Raji (cell line): ENCODE measurements at regions not wholly inside any gene's neighbourhood (a gene's known extent, or its start where the extent isn't known, plus 50 kb on each side); places are given as distances from the start of the nearest gene placed in this dataset.

ENCODE experiments used
- POLR2A ChIP-seq: IDR thresholded peaks from 2 replicates; pipeline ENCODE4 v1.6.1; 2011; ENCODE audit warnings: low read depth, low read length, control low read depth; ENCODE audit not compliant: insufficient read depth

DNA sequence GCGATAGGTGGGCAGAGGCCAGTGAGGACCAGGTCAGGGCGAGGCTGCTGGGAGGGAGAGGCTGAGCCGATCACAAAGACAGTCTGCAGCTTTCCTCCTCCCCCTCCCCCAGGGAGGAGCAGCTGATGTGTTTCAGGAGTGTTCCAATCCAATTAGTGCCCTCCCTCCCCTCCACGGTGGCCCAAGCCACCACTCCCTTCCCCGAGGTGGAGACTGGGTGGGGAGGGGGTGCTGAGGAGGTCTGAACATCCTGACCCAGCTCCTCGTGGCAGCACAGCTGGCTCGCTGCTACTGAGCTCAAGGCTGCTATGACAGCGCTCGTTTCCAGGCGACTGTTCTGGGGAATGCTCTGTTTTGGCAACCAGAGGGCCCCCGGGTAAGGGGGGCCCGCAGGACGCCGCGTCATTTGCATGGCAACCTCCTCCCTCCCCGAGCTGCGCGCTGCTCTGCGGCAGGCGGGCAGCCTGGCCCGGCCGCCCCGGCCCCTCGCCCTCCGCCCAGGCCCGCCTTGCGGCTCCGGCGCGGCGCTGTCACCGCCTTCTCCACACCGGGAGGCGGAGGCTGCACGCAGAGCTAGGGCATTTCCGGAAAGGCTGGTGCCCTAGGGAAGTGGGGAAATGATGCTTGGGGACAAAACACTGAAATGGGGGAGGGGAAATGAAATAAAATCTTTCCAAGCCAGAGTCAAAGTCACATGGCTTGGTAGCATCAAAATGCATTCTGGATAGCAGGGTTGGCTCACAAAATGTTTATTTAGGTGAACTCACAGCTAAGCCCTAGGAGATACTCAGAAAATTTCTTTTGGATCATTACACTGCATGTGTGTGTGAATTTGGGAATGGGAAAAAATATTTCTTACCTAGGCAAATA is 67.4 kb upstream of the PIM1 start:
- TF ChIP-seq POLR2A: peak; percentile 81

DNA sequence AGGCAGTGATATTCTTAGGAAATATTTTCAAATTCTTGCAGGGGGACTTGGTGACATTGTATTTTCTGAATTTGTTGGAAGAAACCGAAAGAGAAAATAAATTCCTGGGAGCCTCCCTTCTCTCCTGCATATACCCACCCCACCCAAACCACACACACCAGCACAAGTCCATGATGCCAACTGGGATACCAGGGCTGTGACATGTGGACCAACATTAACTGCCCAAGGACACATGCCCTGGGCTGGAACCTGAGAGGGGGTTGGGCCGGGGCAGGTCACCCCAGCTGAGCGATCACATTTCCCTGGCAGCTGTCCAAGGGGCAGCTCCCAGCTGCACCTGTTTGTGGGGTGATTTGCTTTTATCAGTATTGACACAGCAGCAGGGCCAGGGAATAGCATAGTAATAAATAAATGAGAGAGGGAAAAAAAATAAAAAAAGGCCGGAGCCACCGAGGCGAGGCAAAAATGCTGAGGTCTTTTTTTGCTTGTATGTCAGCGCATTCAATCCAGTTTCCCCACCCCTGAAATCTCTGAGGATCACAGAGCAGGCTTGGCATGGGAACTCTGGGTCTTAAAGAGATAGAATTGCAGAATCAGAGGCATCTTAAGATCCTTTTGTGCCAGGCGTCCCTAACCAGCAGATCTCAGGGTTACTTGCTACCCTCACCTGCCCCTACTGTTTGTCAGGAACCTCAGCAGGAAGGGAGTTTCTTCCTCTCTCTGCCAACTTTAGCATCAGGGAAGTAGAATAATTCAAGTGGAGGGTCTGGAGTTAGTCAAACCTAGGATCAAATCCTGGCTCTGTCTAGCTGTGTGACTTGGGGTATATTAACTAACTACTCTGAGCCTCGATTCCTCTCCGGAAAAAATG is 66.5 kb upstream of the PIM1 start:
- no peak; the same call in 1 of the 2 replicates for TF ChIP-seq POLR2A

DNA sequence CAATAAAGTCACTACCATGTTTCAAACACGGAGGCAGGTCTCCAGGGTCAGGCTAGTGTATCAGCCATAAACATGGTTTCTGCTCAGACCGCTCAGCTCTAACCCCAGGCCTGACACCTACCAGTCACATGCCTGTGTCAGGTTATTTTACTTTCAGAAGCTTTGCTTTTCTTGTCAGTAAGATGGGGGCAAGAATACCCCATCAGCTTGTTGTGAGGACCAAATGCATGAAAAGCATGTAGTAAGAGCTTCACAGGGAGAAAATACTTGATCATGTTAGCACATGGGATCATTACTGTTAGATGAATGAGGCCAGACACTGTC is 65.2 kb upstream of the PIM1 start:
- no peak for TF ChIP-seq POLR2A

DNA sequence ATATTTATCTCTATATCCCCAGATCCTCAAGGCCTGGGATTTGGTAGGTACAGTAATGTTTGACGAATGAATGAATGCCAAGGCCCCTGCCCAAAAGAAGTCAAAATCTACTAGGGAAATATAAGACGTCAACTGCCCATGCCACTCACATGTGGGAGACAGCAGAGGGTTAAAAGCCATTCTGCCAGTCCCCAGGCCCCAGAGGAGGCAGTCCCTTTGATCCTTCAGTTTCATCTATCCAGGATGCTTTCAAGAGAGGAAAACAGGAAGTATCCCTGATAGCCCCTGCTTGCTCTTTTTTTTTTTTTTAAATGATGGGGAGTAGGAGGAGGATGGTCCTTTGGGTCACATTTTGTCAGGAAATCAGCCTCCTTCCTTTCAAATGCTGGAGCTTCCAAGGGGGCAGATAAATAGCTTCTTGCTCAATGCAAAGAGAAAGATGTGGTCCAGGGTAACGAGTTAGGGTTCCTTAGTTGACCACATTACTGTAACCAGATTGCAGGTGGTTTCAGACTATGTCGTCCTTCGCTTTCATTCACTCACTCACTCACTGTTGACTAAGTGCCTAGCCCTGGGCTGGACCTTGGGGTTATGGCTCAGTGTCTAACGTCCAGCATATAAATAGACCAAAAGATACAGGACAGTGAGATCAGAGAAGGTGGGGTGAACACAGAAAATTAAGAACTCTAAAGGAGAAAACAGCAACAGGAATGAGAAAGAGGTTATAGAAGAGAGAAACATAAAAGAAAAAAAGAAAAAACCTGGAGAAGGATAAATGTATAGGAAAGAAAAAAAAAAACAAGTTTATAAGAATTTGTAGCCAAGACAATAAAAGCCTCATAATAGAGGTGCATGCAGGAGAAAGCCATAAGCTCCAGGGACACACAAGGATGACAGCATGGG is 64.6 kb upstream of the PIM1 start:
- TF ChIP-seq POLR2A: no peak

DNA sequence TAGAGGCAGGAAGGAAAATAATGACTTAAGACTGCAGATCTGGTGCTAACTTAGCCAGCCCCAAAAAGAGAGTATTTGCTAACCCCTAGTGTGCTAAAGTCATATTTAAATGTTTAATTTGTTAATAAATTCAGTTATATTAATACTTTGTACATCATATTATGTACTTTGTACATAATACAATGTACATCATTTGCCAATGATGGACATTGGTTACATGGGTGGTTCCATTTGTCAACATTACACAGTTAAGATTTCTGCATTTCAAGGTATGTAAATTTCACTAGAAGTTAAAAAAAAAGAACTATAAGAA is 63.9 kb upstream of the PIM1 start:
- no peak for TF ChIP-seq POLR2A

DNA sequence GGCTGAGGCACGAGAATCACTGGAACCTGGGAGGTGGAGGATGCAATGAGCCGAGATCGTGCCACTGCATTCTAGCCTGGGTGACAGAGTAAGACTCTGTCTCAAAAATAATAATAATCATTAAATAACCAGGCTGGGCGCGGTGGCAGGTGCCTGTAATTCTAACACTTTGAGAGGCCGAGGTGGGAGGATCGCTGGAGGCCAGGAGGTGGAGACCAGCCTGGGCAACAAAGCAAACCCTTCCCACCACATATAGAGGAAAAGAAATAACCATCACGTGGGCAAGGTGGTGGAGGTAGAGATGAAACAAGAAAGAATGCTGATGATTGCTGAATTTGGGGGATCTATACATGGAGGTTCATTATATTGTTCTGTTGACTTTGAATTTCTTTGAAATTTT is 63.4 kb upstream of the PIM1 start:
- no peak for TF ChIP-seq POLR2A

DNA sequence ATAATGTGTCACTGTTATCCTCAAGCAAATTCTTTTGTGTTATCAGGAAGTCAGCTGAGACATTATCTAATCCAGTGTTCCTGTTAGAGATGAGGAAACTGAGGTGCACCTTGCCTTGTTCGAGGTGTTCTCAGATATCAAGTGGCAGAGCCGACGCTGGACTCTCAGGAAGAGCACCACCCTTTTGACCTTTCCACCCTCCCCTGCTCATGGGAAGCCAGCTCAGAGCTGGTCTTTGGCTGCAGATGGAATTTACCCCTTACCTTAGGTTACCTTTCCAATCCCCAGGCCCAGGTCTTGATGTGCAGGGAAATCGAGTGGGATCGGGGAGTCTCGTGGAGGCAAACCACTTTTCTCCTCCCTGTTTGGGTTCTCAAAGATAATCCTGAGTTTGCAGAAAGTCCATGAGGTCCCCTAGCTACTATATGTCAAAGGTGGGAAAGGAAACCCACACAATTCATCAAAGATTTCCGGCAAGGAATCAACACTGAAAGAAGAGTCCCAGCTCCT is 62.9 kb upstream of the PIM1 start:
- TF ChIP-seq POLR2A: no peak

DNA sequence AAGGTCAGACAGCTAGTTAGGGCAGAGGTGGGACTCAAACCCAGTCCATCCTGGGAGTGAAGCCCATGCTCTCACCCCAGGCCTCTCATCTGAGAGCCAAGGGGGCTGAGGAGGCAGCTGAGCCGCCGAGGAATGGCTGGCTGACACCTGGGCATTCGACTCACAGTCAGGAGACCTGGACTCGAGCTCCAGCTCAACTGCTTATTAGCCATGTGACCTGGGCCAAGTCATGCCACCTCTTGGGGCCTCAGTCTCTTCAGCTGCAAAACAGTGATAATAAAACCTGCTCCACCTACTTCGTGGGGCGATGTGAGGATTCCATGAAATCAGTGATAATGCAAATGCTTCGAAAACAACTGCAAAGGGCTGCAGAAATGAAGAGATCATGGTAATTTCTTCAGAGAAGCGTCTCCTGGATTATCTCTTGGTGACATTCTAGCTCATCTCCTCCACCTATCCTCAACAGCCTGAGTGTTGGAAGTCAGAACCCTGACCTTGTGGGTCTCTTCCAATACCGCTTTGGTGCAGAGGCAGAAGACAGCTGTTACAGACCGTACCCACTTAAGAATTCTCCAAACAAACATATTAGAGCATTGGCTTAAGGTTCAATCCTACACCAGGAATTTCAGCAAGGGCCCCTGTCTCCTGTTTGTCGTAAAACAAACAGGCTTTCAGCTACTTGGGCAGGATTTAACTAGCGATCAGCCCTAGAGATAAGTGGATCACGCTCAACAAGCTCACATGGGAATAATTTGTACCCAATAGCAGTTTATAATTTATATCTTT is 60.0 kb upstream of the PIM1 start:
- TF ChIP-seq POLR2A: no peak

DNA sequence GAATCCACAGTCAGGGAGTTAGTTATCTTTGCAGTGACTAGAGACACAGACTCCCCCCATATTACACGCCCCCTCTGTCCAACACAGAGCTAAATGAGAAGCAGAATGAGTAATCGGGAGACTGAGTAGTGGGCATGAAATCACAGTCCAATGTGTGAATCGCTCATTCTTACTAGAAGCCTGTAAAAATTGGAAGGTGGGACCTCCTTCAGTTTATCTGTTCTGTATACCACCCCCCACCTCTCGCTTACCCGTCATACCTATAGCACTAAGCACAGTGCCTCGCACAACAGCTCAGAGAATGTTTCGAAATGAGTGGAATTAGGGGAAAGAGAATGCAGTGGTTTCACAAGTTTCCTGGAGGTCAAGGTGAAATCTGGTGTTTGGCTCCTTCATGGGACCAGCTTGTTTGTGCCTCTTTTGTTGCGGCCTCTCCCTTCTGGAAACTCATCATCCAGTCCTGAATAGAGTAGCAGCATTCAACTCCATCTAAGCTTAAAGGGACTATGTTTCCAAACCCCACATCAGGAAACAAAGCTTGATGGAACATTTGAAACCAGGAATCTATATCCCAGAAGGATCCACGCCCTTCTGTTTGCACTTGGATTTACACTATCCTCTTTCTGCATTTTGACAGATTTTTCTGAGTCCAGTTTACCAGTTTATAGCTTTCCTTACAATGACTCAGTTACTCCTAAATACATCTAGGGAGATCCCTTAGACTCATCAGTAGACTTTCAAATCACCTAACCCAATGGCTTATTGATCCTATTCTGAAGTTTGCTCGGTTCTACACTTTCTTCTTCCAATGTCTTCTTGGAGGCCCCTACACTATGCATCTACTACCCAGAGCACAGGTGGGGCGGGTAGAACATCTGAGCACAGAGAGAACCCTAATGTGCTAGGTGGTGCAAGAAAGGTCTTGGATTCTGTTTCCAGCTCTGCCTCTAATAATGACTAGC is 59.2 kb upstream of the PIM1 start:
- no peak for TF ChIP-seq POLR2A

DNA sequence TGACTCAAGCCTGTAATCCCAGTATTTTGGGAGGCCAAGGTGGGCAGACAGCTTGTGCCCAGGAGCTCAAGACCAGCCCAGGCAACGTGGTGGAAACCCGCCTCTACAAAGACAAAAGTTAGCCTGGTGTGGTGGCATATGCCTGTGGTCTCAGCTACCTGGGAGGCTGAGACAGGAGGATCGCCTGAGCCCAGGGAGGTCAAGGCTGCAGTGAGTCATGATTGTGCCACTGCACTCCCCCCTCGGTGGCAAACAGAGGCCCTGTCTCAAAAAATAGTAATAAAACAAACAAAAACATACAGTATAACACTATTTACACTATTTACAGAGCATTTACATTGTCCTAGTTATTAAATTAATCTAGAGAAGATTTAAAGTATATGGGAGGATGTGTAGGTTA is 56.0 kb upstream of the PIM1 start:
- no peak for TF ChIP-seq POLR2A

DNA sequence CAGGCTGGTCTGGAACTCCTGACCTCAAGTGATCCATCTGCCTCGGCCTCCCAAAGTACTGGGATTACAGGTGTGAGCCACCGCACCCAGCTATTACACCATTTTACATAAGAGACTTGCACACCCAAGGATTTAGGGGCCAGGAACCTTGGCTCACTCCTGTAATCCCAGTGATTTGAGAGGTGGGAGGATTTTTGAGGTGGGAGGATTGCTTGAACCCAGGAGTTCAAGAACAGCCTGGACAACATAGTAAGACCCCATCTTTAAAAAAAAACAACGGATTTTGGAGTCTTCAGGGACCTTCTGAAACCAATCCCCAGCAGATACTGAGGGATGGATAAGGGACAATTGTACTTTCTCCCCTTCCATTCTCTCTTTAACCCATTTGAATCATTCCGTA is 55.3 kb upstream of the PIM1 start:
- TF ChIP-seq POLR2A: no peak

DNA sequence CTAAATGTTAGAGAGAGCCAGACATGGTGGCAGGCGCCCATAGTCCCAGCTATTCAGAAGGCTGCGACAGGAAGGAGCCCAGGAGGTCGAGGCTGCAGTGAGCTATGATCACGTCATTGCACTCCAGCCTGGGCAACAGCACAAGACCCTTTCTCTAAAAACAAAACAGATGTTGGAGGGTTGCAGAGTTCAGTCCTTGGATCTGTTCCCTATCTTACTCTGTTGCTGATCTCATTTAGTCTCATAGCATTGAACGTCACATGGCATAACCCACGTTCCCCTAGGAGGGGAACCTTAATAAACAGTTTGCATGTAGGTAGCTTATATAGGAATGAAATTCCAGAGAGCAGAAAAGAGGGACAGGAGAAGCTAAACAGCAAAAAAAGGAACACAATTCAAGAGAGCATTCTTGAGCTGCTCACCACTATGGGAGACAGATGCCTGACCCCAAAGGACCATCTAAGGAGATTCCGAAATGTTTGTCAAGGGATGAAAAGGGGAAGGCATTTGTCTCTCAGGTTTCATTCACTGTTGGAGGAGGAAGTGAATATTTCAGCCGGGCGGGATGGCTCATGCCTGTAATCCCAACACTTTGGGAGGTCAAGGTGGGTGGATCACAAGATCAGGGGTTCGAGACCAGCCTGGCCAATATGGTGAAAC is 54.6 kb upstream of the PIM1 start:
- no peak for TF ChIP-seq POLR2A

DNA sequence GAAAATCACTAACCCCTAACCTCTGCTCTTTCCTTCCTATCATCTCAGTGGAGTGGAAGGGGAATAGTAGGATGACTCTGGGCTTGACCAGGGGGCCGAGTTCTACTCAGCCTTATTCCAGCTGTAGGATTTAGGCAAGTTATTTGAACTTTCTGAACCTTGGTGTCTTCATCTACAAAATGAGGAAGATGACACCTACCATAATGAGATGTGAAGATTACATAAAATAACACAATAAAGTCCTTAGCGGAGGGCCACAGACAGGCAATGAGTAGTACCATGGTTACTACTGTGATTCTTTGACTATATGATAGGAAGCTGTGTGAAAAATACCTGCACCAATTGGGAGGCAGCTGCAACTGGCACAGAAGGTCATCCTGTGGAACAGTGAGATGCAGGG is 53.6 kb upstream of the PIM1 start:
- TF ChIP-seq POLR2A: no peak

DNA sequence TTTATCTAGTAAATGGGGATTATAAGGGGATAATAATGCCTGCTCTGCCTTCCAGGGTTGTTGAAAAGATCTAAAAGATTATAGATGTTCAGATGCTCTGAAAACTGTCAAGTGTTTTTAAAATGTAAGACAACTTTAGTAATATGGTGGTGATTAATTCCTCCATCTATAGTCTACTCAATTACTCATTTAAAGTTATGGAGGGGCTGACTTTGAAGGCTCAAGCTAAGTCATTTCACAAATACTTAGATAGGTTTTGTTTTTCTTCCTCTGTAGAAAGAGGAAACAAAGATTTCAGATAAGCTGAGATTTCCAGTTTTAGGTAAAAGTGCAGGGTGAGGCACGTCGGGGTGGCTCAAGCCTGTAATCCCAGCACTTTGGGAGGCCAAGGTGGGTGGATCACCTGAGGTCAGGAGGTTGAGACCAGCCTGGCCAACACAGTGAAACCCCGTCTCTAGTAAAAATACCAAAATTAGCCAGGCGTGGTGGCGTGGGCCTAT is 50.5 kb upstream of the PIM1 start:
- no peak for TF ChIP-seq POLR2A
